Activated CD8-positive, alpha-beta T cell treated with anti-CD3 and anti-CD28 coated beads for 36 hours (primary cell): ENCODE measurements at regions not wholly inside any gene's neighbourhood (a gene's known extent, or its start where the extent isn't known, plus 50 kb on each side); places are given as distances from the start of the nearest gene placed in this dataset.

Experiments
- ATAC-seq: fragments of 200-7000 bp; cut with Tn5 transposase; one replicate; pipeline ENCODE4 v1.10.0; 2021; ENCODE audit warnings: mild to moderate bottlenecking, moderate library complexity
- CTCF ChIA-PET: fragments of 350-600 bp; sonication (Branson Sonifier 250); formaldehyde crosslinking; loops from one replicate; lab custom pipeline; 2021; ENCODE audit warnings: antibody characterized with exemption; lab: Charles Lee
- POLR2A ChIA-PET: fragments of 350-600 bp; sonication (Branson Sonifier 250); formaldehyde crosslinking; loops from one replicate; lab custom pipeline; 2021; ENCODE audit warnings: antibody characterized with exemption; lab: Charles Lee
- DNase-seq: peaks from one replicate; pipeline ENCODE4 v3.0.0-alpha.2; 2020
- H3K27ac Mint-ChIP-seq: one replicate; pipeline ENCODE4 v1.8.0; 2021; ENCODE audit warnings: mild to moderate bottlenecking, mixed read lengths
- H3K27me3 Mint-ChIP-seq: one replicate; pipeline ENCODE4 v1.8.0; 2021; ENCODE audit warnings: mixed read lengths
- H3K36me3 Mint-ChIP-seq: one replicate; pipeline ENCODE4 v1.8.0; 2021; ENCODE audit warnings: low read depth, mixed read lengths
- H3K4me1 Mint-ChIP-seq: one replicate; pipeline ENCODE4 v1.8.0; 2021; ENCODE audit warnings: low read depth, mixed read lengths
- H3K4me3 Mint-ChIP-seq: one replicate; pipeline ENCODE4 v1.8.0; 2021; ENCODE audit warnings: mild to moderate bottlenecking, moderate library complexity, mixed read lengths
- H3K9me3 Mint-ChIP-seq: one replicate; pipeline ENCODE4 v1.8.0; 2021; ENCODE audit warnings: mixed read lengths
- intact Hi-C: fragments of 100-400 bp; cut with micrococcal nuclease; formaldehyde crosslinking; loops from one replicate; pipeline ENCODE4 v1.10.0; 2022
- TF ChIP-seq, protein P1 (sequence below): fragments of 200-600 bp; IDR thresholded peaks from one replicate; pipeline ENCODE4 v1.8.0; 2022; ENCODE audit warnings: antibody characterized with exemption, mild to moderate bottlenecking

DNA sequence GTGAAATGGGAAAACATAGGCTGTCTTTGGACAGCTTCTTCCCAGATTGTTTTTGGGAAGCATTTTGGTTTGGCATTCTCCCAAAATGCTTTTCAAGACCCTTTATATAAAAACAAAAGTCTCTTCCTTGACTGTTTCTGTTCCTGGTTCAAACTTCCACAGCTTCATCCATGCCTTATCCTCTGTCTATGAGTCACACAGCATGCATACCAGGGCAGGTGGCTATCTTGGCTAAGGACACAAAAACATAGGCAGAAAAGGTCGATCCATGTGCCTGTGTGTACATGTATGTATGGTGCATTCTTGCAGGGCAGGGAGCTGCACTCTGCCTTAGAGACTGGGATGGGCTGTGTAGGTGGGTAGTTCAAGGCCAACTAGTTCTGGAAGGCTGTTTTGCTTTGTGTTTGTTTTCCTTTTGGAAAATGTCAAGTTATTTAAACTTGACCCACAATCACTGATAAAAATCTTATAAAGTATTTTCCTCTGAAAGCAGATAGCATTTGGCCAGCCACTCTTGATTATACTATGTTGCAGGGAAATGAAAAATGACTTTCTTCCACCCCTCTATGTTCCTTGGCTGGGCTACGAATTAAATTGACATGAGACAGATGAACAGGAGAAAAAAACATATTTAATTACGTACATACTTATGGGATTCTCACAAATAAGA, 437.0 kb downstream of the SIPA1L2 start:
- H3K36me3 Mint-ChIP-seq = no peaks in the 10 kb centered on the region
- TF ChIP-seq, protein P1, sequence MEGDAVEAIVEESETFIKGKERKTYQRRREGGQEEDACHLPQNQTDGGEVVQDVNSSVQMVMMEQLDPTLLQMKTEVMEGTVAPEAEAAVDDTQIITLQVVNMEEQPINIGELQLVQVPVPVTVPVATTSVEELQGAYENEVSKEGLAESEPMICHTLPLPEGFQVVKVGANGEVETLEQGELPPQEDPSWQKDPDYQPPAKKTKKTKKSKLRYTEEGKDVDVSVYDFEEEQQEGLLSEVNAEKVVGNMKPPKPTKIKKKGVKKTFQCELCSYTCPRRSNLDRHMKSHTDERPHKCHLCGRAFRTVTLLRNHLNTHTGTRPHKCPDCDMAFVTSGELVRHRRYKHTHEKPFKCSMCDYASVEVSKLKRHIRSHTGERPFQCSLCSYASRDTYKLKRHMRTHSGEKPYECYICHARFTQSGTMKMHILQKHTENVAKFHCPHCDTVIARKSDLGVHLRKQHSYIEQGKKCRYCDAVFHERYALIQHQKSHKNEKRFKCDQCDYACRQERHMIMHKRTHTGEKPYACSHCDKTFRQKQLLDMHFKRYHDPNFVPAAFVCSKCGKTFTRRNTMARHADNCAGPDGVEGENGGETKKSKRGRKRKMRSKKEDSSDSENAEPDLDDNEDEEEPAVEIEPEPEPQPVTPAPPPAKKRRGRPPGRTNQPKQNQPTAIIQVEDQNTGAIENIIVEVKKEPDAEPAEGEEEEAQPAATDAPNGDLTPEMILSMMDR = no peak
- no peak overlapping the region for H3K4me3 Mint-ChIP-seq
- peaks cover 3% of the 10 kb centered on the region for H3K27me3 Mint-ChIP-seq
- ChIA-PET POLR2A (no interaction called here), CTCF (no interaction called here)
- ATAC-seq (no peak), DNase-seq (no peak)
- no peaks in the 10 kb centered on the region for H3K9me3 Mint-ChIP-seq
- no peak overlapping the region for H3K27ac Mint-ChIP-seq
- intact Hi-C loops = no loop called here
- H3K4me1 Mint-ChIP-seq = no peaks in the 10 kb centered on the region

- Mint-ChIP-seq H3K9me3 (no peaks in the 10 kb centered on the region), H3K27me3 (peaks cover 3% of the 10 kb centered on the region), H3K36me3 (no peaks in the 10 kb centered on the region), H3K4me3 (no peak overlapping the region), H3K4me1 (no peaks in the 10 kb centered on the region), H3K27ac (no peak overlapping the region)
- TF ChIP-seq, protein P1 = no peak
- CTCF ChIA-PET = no interaction called here
- no peak for DNase-seq
- ATAC-seq = no peak
- POLR2A ChIA-PET = no interaction called here
- intact Hi-C loops = no loop called here
These were observed 438.4 kb downstream of the SIPA1L2 start for GRCh38 chr1:232191560-232191959.

DNA sequence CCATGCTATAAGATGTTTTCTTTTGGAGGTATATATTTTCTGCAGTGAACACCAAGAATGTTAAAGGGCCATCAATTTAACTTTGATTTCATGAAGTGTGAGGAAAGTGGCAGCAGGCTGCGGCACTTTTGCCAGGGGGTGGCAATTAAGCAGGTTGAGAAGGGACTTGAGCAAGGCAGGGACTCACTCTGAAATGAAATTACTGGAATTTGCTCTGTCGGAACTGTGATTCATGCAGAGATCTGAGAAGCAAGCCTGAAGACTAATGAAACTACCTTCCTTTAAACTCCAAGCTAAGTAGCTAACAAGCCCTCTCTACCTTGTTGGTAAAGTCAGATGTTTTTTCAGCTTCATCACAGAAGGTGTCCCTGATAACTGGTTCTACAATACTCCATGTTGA, 441.6 kb downstream of the SIPA1L2 start:
- intact Hi-C loops = no loop called here
- ATAC-seq = no peak

GRCh38 chr1:232186931-232187330, 443.0 kb downstream of the SIPA1L2 start:
- TF ChIP-seq, protein P1 = no peak
- Mint-ChIP-seq H3K9me3 (no peaks in the 10 kb centered on the region), H3K27ac (no peak overlapping the region), H3K36me3 (no peaks in the 10 kb centered on the region), H3K27me3 (no peaks in the 10 kb centered on the region), H3K4me1 (no peaks in the 10 kb centered on the region), H3K4me3 (no peak overlapping the region)
- ATAC-seq = no peak
- DNase-seq = no peak
- ChIA-PET POLR2A (no interaction called here), CTCF (no interaction called here)
- intact Hi-C loops = no loop called here

More for the DNA sequence above, 441.6 kb downstream of the SIPA1L2 start:
- Mint-ChIP-seq H3K4me1 (no peaks in the 10 kb centered on the region), H3K27ac (no peak overlapping the region), H3K4me3 (no peak overlapping the region), H3K27me3 (no peaks in the 10 kb centered on the region), H3K9me3 (no peaks in the 10 kb centered on the region), H3K36me3 (no peaks in the 10 kb centered on the region)
- ChIA-PET POLR2A (no interaction called here), CTCF (no interaction called here)
- no peak for DNase-seq
- TF ChIP-seq, protein P1 = no peak

GRCh38 chr1:232184561-232185530, 445.1 kb downstream of the SIPA1L2 start:
- Mint-ChIP-seq H3K36me3 (no peaks in the 10 kb centered on the region), H3K27me3 (no peaks in the 10 kb centered on the region), H3K9me3 (no peaks in the 10 kb centered on the region), H3K4me1 (no peaks in the 10 kb centered on the region), H3K4me3 (no peak overlapping the region), H3K27ac (no peak overlapping the region)
- ATAC-seq (no peak), DNase-seq (no peak)
- TF ChIP-seq, protein P1 = no peak
- ChIA-PET POLR2A (no interaction called here), CTCF (no interaction called here)
- intact Hi-C loops = no loop called here
